Neural progenitor cell (in vitro differentiated cells): ENCODE measurements at regions not wholly inside any gene's neighbourhood (a gene's known extent, or its start where the extent isn't known, plus 50 kb on each side); places are given as distances from the start of the nearest gene placed in this dataset.
"Not testable (repeated sequence)": the region's sequence is repeated elsewhere in the genome, so short reads cannot be mapped to it uniquely, and the experiment has no call there.

Experiments used
- DNase-seq: peaks from one replicate; pipeline ENCODE4 v3.0.0-alpha.2; 2016; ENCODE audit warnings: low spot score
- H2AFZ ChIP-seq: fragments of 200-600 bp; sonication (generic); replicated peaks from 2 replicates; pipeline ENCODE4 v1.6.1; 2016; ENCODE audit warnings: antibody characterized with exemption
- H3F3A ChIP-seq: fragments of 200-600 bp; sonication (generic); 2 replicates; pipeline ENCODE4 v1.6.1; 2016; ENCODE audit warnings: antibody characterized with exemption, low read depth
- H3K27ac ChIP-seq: fragments of 200-600 bp; sonication (generic); 2 replicates; pipeline ENCODE4 v1.5.1; 2016; ENCODE audit warnings: mild to moderate bottlenecking
- H3K27me3 ChIP-seq: fragments of 200-600 bp; sonication (generic); 2 replicates; pipeline ENCODE4 v1.6.1; 2016; ENCODE audit warnings: mild to moderate bottlenecking, moderate library complexity
- H3K36me3 ChIP-seq: fragments of 200-600 bp; sonication (generic); 2 replicates; pipeline ENCODE4 v1.5.1; 2016
- H3K4me1 ChIP-seq: fragments of 200-600 bp; sonication (generic); 2 replicates; pipeline ENCODE4 v1.6.1; 2016; ENCODE audit warnings: mixed run types
- H3K4me2 ChIP-seq: fragments of 200-600 bp; sonication (generic); 2 replicates; pipeline ENCODE4 v1.6.1; 2016
- H3K4me3 ChIP-seq: fragments of 200-600 bp; sonication (generic); 2 replicates; pipeline ENCODE4 v1.5.1; 2016
- H3K79me2 ChIP-seq: fragments of 200-600 bp; sonication (generic); 2 replicates; pipeline ENCODE4 v1.6.1; 2016; ENCODE audit warnings: low read depth
- H3K9ac ChIP-seq: fragments of 200-600 bp; sonication (generic); 2 replicates; pipeline ENCODE4 v1.6.1; 2016
- H3K9me3 ChIP-seq: fragments of 200-600 bp; sonication (generic); 2 replicates; pipeline ENCODE4 v1.5.1; 2016; ENCODE audit warnings: low read depth
- H4K20me1 ChIP-seq: fragments of 200-600 bp; sonication (generic); 2 replicates; pipeline ENCODE4 v1.6.1; 2016; ENCODE audit warnings: low read depth
- H3K27ac Mint-ChIP-seq: 3 replicates; pipeline ENCODE4 v1.8.0; 2021; ENCODE audit warnings: mixed read lengths
- H3K27me3 Mint-ChIP-seq: 2 replicates; pipeline ENCODE4 v1.8.0; 2022; ENCODE audit warnings: low read depth, mild to moderate bottlenecking, inconsistent platforms, moderate library complexity, mixed read lengths; ENCODE audit not compliant: insufficient read depth
- H3K36me3 Mint-ChIP-seq: 3 replicates; pipeline ENCODE4 v1.8.0; 2021; ENCODE audit warnings: mixed read lengths
- H3K4me1 Mint-ChIP-seq: 3 replicates; pipeline ENCODE4 v1.8.0; 2021; ENCODE audit warnings: mixed read lengths
- H3K4me3 Mint-ChIP-seq: 3 replicates; pipeline ENCODE4 v1.8.0; 2021; ENCODE audit warnings: mild to moderate bottlenecking, moderate library complexity, mixed read lengths
- H3K9me3 Mint-ChIP-seq: 3 replicates; pipeline ENCODE4 v1.8.0; 2020; ENCODE audit warnings: mixed read lengths
- CTCF ChIP-seq: fragments of 200-600 bp; sonication (generic); IDR thresholded peaks from 2 replicates; pipeline ENCODE4 v1.5.1; 2017; ENCODE audit warnings: antibody characterized with exemption, mild to moderate bottlenecking
- EZH2 ChIP-seq: fragments of 200-600 bp; sonication (generic); IDR thresholded peaks from 2 replicates; pipeline ENCODE4 v1.6.1; 2017; ENCODE audit warnings: antibody characterized with exemption, mild to moderate bottlenecking, moderate library complexity
- EZH2phosphoT487 ChIP-seq: fragments of 200-600 bp; sonication (generic); IDR thresholded peaks from 2 replicates; pipeline ENCODE4 v1.6.1; 2017; ENCODE audit warnings: antibody characterized with exemption

DNA sequence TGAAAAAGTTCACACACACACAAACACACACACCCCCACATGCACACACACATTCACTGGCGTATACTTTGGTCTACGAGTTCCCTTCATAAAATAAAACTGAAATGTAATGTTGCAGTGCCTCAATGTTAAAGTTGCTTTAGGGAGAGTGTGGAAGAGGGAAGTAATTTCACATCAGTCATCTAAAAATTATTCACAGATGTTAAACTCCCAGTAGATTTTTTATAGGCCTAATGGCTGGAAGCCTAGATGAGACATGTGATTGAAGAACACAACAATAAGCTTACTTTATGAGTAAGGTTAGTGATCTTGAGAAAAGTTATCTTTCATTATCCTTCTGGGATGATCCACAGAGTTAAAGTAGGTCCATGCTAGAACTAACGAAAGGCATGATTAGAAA is 506.7 kb upstream of the CNTNAP5 start:
- no peak for TF ChIP-seq CTCF
- no peak for TF ChIP-seq EZH2phosphoT487
- no peak for TF ChIP-seq EZH2
- Histone ChIP-seq H3K9ac (no peak overlapping the region), H3K4me1 (no peaks in the 10 kb centered on the region), H3F3A (no peaks in the 10 kb centered on the region), H3K4me2 (no peak overlapping the region), H2AFZ (no peak overlapping the region), H3K9me3 (no peaks in the 10 kb centered on the region), H4K20me1 (no peaks in the 10 kb centered on the region), H3K27me3 (no peaks in the 10 kb centered on the region), H3K4me3 (no peak overlapping the region), H3K36me3 (no peaks in the 10 kb centered on the region), H3K27ac (no peak overlapping the region), H3K79me2 (no peaks in the 10 kb centered on the region)
- Mint-ChIP-seq H3K9me3 (no peaks in the 10 kb centered on the region), H3K27me3 (peaks cover 2% of the 10 kb centered on the region), H3K4me1 (peaks cover 14% of the 10 kb centered on the region), H3K4me3 (no peak overlapping the region), H3K27ac (no peak overlapping the region), H3K36me3 (no peaks in the 10 kb centered on the region)
- no peak for DNase-seq

GRCh38 chr2:123521854-123522253 is 503.2 kb upstream of the CNTNAP5 start:
- peaks cover 2% of the 10 kb centered on the region for H3K36me3 Mint-ChIP-seq
- Histone ChIP-seq H3K79me2 (no peaks in the 10 kb centered on the region), H3K36me3 (no peaks in the 10 kb centered on the region), H3K4me2 (no peak overlapping the region), H4K20me1 (no peaks in the 10 kb centered on the region), H3K9me3 (no peaks in the 10 kb centered on the region), H3K27me3 (no peaks in the 10 kb centered on the region), H3K4me1 (no peaks in the 10 kb centered on the region), H3K27ac (no peak overlapping the region), H3K9ac (no peak overlapping the region), H2AFZ (no peak overlapping the region), H3K4me3 (no peak overlapping the region), H3F3A (no peaks in the 10 kb centered on the region)
- no peaks in the 10 kb centered on the region for H3K4me1 Mint-ChIP-seq
- H3K27me3 Mint-ChIP-seq = peaks cover 4% of the 10 kb centered on the region
- H3K4me3 Mint-ChIP-seq = no peak overlapping the region
- H3K27ac Mint-ChIP-seq = no peak overlapping the region
- no peak for TF ChIP-seq EZH2
- no peak for TF ChIP-seq CTCF
- TF ChIP-seq EZH2phosphoT487 = no peak
- no peak for DNase-seq
- H3K9me3 Mint-ChIP-seq = peaks cover 3% of the 10 kb centered on the region

DNA sequence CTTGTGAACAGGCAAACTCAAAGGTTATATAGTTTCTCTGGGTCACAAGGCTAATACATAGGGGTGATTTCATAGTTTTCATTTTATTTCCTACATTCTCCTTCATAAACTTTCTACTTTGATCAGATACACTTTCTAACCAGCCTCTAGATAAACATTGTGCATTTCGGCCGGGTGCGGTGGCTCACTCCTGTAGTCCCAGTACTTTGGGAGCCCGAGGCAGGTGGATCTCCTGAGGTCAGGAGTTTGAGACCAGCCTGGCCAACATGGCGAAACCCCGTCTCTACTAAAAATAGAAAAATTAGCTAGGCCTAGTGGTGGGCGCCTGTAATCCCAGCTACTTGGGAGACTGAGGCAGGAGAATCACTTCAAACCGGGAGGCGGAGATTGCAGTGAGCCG is 502.6 kb upstream of the CNTNAP5 start:
- not testable (repeated sequence) for H3K9me3 ChIP-seq, H3K27me3 Mint-ChIP-seq, H3K79me2 ChIP-seq, H3K27me3 ChIP-seq, H3K9me3 Mint-ChIP-seq, H3F3A ChIP-seq, H3K27ac Mint-ChIP-seq, H3K4me1 ChIP-seq, H4K20me1 ChIP-seq, H3K27ac ChIP-seq, H3K4me3 Mint-ChIP-seq, H3K4me2 ChIP-seq, H3K36me3 Mint-ChIP-seq, DNase-seq, H3K4me1 Mint-ChIP-seq, H3K36me3 ChIP-seq, H3K4me3 ChIP-seq, H3K9ac ChIP-seq, H2AFZ ChIP-seq

DNA sequence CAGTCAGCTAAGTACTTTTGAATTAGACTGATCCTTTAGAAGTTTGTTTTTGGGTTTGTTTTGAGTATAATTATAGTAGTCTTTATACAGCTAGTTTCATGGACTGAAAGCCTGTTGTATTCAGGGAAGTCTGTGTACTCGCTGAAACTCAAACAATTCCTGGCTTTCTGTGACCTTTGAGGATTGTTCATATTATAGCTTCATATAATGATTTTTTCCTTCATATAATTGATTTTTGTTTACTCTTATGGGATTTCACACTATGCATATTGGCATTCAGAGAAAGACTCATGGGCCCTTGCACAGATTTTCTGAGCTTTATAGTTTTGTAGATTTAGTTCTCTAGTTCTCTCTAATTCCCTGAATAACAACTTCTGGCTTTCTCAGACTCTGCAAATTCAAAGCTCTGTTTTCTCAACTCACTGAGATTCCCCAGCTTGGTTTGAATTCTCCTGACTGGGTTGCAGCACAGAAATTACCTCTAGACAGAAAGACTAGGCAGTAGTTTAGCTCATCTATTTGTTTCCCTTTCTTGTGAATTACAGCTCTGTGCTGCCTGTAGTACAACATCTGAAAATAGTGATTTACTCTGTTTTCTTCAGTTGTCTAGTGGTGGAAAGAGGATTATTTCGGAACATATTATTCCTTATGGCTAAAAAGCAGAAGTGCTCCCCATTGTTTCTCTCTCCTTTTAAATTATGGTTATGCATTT is 495.9 kb upstream of the CNTNAP5 start:
- Histone ChIP-seq H3K4me1 (no peaks in the 10 kb centered on the region), H3K36me3 (no peaks in the 10 kb centered on the region), H3K9ac (no peak overlapping the region), H3K27ac (no peak overlapping the region), H3F3A (no peaks in the 10 kb centered on the region), H3K79me2 (no peaks in the 10 kb centered on the region), H3K27me3 (no peaks in the 10 kb centered on the region), H4K20me1 (no peaks in the 10 kb centered on the region), H3K4me2 (no peak overlapping the region), H3K9me3 (no peaks in the 10 kb centered on the region), H3K4me3 (no peak overlapping the region), H2AFZ (peak overlapping the region; percentile 44)
- no peaks in the 10 kb centered on the region for H3K4me1 Mint-ChIP-seq
- peaks cover 2% of the 10 kb centered on the region for H3K9me3 Mint-ChIP-seq
- H3K27ac Mint-ChIP-seq = no peak overlapping the region
- H3K27me3 Mint-ChIP-seq = no peaks in the 10 kb centered on the region
- TF ChIP-seq EZH2phosphoT487 = no peak
- DNase-seq = no peak
- H3K36me3 Mint-ChIP-seq = peaks cover 2% of the 10 kb centered on the region
- no peak overlapping the region for H3K4me3 Mint-ChIP-seq
